ENCODE measurements at regions not wholly inside any gene's neighbourhood (a gene's known extent, or its start where the extent isn't known, plus 50 kb on each side); places are given as distances from the start of the nearest gene placed in this dataset.

DNA sequence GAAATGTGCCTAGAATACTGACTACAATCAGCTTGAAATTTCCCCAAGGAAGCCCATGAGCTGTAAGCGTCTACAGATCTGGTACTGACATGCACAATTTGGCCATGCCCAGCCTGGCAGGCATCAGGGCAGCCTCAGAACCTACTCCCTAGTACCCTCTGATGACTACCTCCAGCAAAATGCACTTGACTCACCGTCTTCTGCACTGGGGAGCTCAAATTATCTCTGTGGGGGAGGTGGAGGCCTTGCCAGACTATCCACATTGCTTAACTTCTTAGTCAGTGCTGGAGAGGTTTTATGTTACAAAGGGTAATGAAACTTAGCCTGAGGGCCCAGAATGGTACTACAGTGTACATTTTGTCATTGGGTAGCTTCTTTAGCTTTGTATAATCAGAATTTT is 126.0 kb upstream of the ADGRF1 start:
- no peaks in the 10 kb centered on the region for H3K9me3 ChIP-seq (replicated peaks; ENCODE audit: control insufficient read depth, insufficient read depth, low read length)
- no peak overlapping the region for H3K27ac ChIP-seq (ENCODE audit: insufficient read depth, low read depth, low read length)
- no peak overlapping the region for H3K4me3 ChIP-seq (replicated peaks in 1 of 3; ENCODE audit: insufficient read depth in 1 of 3, low read depth in 1 of 3, low read length in 3 of 3)
- no peaks in the 10 kb centered on the region for H3K79me2 ChIP-seq (ENCODE audit: control insufficient read depth, insufficient read depth, low read length)
- H3K4me1 ChIP-seq (ENCODE audit: control insufficient read depth, extremely low read depth, insufficient read depth, low read length) = no peaks in the 10 kb centered on the region
- H3K4me2 ChIP-seq (ENCODE audit: insufficient read depth, low read length) = no peak overlapping the region
- CTCF ChIA-PET = no interaction called here
- H4K20me1 ChIP-seq (replicated peaks; ENCODE audit: control insufficient read depth, extremely low read depth, insufficient read depth, low read length) = no peaks in the 10 kb centered on the region
- H3K9ac ChIP-seq (replicated peaks; ENCODE audit: extremely low read depth, insufficient read depth, low read length) = no peak overlapping the region
- H2AFZ ChIP-seq (ENCODE audit: low read depth, low read length) = no peak overlapping the region
- TF ChIP-seq, protein P1, sequence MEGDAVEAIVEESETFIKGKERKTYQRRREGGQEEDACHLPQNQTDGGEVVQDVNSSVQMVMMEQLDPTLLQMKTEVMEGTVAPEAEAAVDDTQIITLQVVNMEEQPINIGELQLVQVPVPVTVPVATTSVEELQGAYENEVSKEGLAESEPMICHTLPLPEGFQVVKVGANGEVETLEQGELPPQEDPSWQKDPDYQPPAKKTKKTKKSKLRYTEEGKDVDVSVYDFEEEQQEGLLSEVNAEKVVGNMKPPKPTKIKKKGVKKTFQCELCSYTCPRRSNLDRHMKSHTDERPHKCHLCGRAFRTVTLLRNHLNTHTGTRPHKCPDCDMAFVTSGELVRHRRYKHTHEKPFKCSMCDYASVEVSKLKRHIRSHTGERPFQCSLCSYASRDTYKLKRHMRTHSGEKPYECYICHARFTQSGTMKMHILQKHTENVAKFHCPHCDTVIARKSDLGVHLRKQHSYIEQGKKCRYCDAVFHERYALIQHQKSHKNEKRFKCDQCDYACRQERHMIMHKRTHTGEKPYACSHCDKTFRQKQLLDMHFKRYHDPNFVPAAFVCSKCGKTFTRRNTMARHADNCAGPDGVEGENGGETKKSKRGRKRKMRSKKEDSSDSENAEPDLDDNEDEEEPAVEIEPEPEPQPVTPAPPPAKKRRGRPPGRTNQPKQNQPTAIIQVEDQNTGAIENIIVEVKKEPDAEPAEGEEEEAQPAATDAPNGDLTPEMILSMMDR (IDR thresholded peaks at IDR 0.05; ENCODE audit: extremely low read depth in 1 of 2, insufficient read depth in 1 of 2, low read depth in 1 of 2, low read length in 2 of 2) = no peak
- TF ChIP-seq JUN (IDR thresholded peaks at IDR 0.05; ENCODE audit: borderline replicate concordance, insufficient read depth, insufficient read length, low read depth) = no peak
- TF ChIP-seq POLR2A (IDR thresholded peaks at IDR 0.05; ENCODE audit: low read depth, low read length) = no peak
- TF ChIP-seq FOS (IDR thresholded peaks at IDR 0.05; ENCODE audit: borderline replicate concordance, insufficient read depth, low read length) = no peak
- no peak for TF ChIP-seq GATA2 (IDR thresholded peaks at IDR 0.05; ENCODE audit: insufficient read depth, insufficient read length, low read depth, low read length)
- TF ChIP-seq MYC (IDR thresholded peaks at IDR 0.05; ENCODE audit: low read depth, low read length) = no peak
- TF ChIP-seq EZH2 (IDR thresholded peaks at IDR 0.05; ENCODE audit: borderline replicate concordance, low read depth, low read length, severe bottlenecking) = no peak
- no peak for TF ChIP-seq POLR2AphosphoS5 (IDR thresholded peaks at IDR 0.05; ENCODE audit: insufficient read depth, low read depth, low read length)
- TF ChIP-seq, protein P2, sequence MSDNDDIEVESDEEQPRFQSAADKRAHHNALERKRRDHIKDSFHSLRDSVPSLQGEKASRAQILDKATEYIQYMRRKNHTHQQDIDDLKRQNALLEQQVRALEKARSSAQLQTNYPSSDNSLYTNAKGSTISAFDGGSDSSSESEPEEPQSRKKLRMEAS (IDR thresholded peaks at IDR 0.05; ENCODE audit: insufficient read depth, insufficient read length) = no peak
- no peaks in the 10 kb centered on the region for H3K9me1 ChIP-seq (replicated peaks; ENCODE audit: control insufficient read depth, extremely low read depth, insufficient read depth, low read length)
- intact Hi-C loops (cut with micrococcal nuclease) (no loop called here), dilution Hi-C loops (cut with MboI; ENCODE audit: extremely low pct_ligation_motif_present, low sequenced_read_pairs) (no loop called here)
- POLR2A ChIA-PET = no interaction called here
- BruUV-seq (replicated peaks) = no TSS peak
- no peaks in the 10 kb centered on the region for H3K36me3 ChIP-seq (ENCODE audit: control insufficient read depth in 2 of 2, extremely low read depth in 1 of 2, insufficient read depth in 2 of 2, low read length in 2 of 2)
- FAIRE-seq (no peak), DNase-seq (ENCODE audit: low read depth, low spot score) (no peak)
- H3K27me3 ChIP-seq (ENCODE audit: control insufficient read depth in 2 of 2, insufficient read depth in 2 of 2, low read length in 2 of 2) = no peaks in the 10 kb centered on the region
